ENCODE measurements at regions not wholly inside any gene's neighbourhood (a gene's known extent, or its start where the extent isn't known, plus 50 kb on each side); places are given as distances from the start of the nearest gene placed in this dataset.
"Not testable (repeated sequence)": the region's sequence is repeated elsewhere in the genome, so short reads cannot be mapped to it uniquely, and the experiment has no call there.

GRCh38 chr5:25295067-25295466 lies 650.3 kb upstream of the CDH10 start:
- TF ChIP-seq CTCF (IDR thresholded peaks at IDR 0.05; ENCODE audit: control extremely low read depth, extremely low read depth, low read depth, missing control alignments) = no peak

GRCh38 chr5:25289766-25290165 lies 645.0 kb upstream of the CDH10 start:
- POLR2A ChIA-PET, CTCF ChIA-PET: not testable (repeated sequence)

More at GRCh38 chr5:25295067-25295466, 650.3 kb upstream of the CDH10 start:
- DNase-seq (ENCODE audit: extremely low spot score) = no peak
- POLR2A ChIA-PET = no interaction called here
- CTCF ChIA-PET = no interaction called here

GRCh38 chr5:25286319-25286718 lies 641.5 kb upstream of the CDH10 start:
- no peak for TF ChIP-seq CTCF (IDR thresholded peaks at IDR 0.05; ENCODE audit: control extremely low read depth, extremely low read depth, low read depth, missing control alignments)
- ChIA-PET CTCF (no interaction called here), POLR2A (no interaction called here)
- no peak for DNase-seq (ENCODE audit: extremely low spot score)

More at GRCh38 chr5:25289766-25290165, 645.0 kb upstream of the CDH10 start:
- DNase-seq (ENCODE audit: extremely low spot score) = not testable (repeated sequence)

- ChIA-PET CTCF (no interaction called here), POLR2A (no interaction called here)
- no peak for TF ChIP-seq CTCF (IDR thresholded peaks at IDR 0.05; ENCODE audit: control extremely low read depth, extremely low read depth, low read depth, missing control alignments)
- DNase-seq (ENCODE audit: extremely low spot score) = no peak
Measured at GRCh38 chr5:25285136-25285535, 640.4 kb upstream of the CDH10 start.

- CTCF ChIA-PET = interaction anchor here (0.7 kb wide), 1 partner anchor 21 kb away, joined by 3 read pairs; no protein-coding TSS in a partner anchor
- POLR2A ChIA-PET; DNase-seq (ENCODE audit: extremely low spot score): not testable (repeated sequence)
Measured at GRCh38 chr5:25263507-25263906, 618.7 kb upstream of the CDH10 start.

- DNase-seq (ENCODE audit: extremely low spot score) = no peak
- no peak for TF ChIP-seq CTCF (IDR thresholded peaks at IDR 0.05; ENCODE audit: control extremely low read depth, extremely low read depth, low read depth, missing control alignments)
- ChIA-PET CTCF (no interaction called here), POLR2A (no interaction called here)
Measured at GRCh38 chr5:25262221-25262620, 617.4 kb upstream of the CDH10 start.

- no peak for TF ChIP-seq CTCF (IDR thresholded peaks at IDR 0.05; ENCODE audit: control extremely low read depth, extremely low read depth, low read depth, missing control alignments)
- ChIA-PET POLR2A (no interaction called here), CTCF (no interaction called here)
- no peak for DNase-seq (ENCODE audit: extremely low spot score)
Measured at GRCh38 chr5:25255128-25255527, 610.4 kb upstream of the CDH10 start.

GRCh38 chr5:25241981-25242380 lies 597.2 kb upstream of the CDH10 start:
- no peak for DNase-seq (ENCODE audit: extremely low spot score)
- CTCF ChIA-PET = no interaction called here
- TF ChIP-seq CTCF (IDR thresholded peaks at IDR 0.05; ENCODE audit: control extremely low read depth, extremely low read depth, low read depth, missing control alignments) = no peak
- POLR2A ChIA-PET = no interaction called here

- DNase-seq (ENCODE audit: extremely low spot score); POLR2A ChIA-PET; CTCF ChIA-PET: not testable (repeated sequence)
Measured at GRCh38 chr5:25238720-25239119, 593.9 kb upstream of the CDH10 start.
